NCI-H446 (cell line): ENCODE measurements at regions not wholly inside any gene's neighbourhood (a gene's known extent, or its start where the extent isn't known, plus 50 kb on each side); places are given as distances from the start of the nearest gene placed in this dataset.
"Not testable (repeated sequence)": the region's sequence is repeated elsewhere in the genome, so short reads cannot be mapped to it uniquely, and the experiment has no call there.

ENCODE experiments used
- DNase-seq, 2 experiments: peaks; one replicate each; lab custom pipeline; 2025; lab: John Stamatoyannopoulos, UW

DNA sequence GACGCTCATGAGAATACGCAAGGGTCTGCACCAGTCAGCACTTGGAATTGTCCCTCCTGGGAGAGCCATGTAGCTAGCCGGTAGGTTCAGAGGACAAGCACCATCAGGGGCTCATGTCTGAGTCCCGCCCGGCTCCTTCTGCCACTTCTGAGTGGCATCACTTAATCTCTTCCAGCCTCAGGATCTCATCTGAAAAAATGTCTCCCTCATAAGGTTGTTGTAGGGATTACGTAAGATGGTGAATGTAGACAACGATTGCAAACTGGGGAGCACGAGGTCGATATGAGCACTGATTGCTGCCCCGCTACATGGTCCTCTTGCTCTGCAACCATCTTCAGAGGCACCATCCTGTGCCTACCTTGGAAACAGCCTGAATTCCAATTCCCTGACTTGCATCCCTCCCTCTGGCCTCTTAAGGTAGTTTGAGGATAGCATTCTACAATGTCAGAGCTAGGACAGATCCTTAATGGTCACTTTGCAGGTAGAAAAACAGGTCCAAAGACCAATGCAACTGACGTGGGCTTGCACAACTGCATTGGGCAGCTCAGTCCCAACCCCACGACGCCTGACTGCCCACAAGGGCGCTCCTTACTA, 115.8 kb upstream of the TMEM45B start:
- DNase-seq = no peak

DNA sequence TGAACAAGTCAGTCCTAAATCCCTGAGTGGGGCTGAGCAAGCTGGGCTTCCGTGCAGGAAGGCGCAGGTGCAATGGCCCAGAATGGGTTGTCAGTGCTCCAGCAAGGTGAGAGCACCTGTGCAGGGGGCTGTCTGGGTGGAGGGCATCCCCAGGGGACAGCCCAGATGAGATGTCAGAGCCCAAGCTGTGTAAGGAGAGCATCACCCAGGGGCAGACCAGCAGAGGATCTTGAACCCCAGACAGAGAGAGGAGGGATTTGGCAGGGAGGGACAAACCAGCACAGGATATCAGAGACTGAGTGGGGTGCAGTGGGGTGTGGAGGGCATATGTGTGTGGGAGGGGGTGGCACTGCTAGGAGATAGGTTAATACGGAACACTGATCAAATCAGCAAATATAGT, 114.9 kb upstream of the TMEM45B start:
- no peak for DNase-seq

DNA sequence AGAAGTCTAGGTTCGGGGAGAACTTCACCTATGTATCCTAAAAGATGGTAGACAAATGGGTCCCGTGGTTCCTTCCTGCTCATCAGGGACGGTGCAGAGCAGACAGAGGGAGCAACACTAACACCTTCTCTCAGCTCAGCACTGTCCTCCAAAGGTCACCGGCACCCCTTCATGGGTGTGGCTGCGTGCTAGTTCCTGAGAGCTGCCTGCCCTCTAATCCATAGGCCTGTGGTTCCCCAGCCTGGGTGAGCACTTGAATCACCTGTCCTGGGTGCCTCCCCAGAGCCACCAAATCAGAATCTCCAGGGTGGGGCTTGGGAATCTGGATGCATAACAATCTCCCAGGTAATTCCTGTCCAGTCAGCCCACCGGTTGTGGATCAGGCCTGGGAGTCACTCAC, 113.9 kb upstream of the TMEM45B start:
- DNase-seq = no peak

DNA sequence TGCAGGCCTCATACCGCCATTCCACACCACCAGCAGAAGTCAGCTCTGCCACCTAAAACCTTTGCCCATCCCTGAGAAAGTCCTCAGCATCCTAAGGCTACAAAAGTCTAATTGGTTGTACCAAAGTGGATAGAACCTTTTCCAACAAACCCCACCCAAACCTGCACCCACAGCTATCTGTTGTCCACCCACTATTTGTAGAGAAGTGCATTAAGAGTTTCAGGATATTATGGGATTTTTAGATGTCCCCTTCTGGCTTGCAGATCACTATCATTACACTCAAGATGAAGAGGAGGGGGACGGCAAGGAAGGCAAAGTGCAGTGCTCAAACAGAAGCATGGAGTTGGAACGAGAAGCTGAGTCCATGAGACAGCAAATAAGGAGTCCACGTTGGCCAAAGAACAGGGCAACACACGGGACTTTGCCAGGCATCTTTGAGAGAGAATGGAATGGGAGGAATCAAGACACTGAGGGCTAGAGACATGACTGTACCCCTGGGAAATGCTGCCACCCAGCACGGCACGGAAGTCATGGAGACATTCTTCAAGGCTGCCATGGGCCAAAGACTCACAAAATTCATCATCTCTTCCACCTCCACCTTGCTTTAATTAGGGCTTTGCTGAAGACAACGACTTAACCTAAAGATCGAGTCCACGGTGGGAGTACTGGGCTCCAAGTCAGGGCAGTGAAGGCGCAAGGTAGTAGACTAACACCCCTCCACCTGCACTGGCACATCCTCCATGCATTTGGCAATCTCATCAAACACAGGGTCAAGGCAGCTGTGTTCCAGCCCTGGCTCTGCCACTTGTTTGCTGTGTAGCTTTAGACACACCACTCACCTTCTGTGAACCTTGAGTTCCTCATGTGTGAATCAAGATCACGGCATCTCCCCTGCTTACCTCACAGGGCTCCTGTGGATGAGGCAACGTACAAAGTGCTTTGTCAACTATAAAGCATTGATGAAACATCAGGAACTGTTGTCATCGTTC, 112.9 kb upstream of the TMEM45B start:
- no peak for DNase-seq

DNA sequence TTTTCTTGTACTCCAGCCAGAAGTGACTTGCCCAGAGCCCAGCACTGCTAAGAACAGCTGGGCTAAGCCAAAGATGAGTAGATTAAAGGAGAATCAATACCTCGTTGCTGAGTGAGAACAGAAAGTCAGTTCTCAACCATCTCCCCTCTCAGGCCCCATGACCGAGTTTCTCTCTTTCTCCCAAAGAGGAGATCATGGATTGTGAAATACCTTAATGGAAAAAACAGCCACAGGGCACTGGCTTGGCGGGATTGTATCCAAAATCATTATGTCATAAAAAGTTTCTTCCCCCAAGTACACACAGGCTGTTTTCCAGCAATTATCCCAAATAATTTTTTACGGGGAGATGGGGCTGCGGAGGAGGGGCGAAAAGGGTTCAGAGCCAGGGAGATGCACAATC, 111.8 kb upstream of the TMEM45B start:
- DNase-seq = no peak

DNA sequence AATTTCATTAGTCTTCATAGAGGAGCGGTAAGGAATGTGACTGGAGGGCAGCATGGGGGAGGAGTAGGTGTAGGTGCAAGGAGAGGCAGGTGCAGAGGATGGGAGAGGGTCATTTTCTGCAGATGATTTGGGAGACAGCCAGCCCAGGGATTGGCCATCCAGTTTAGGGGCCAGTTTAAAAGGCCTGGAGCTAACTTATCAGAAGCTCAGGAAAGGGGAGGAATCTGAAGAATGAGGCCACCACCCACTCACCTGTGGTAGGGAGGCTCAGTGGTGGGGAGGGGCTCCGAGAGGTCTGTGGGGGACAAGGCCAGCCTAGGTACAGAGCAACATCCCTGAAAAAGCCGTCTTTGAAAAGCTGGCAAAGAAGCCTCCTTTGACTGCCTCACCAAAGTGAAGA, 110.8 kb upstream of the TMEM45B start:
- no peak for DNase-seq

DNA sequence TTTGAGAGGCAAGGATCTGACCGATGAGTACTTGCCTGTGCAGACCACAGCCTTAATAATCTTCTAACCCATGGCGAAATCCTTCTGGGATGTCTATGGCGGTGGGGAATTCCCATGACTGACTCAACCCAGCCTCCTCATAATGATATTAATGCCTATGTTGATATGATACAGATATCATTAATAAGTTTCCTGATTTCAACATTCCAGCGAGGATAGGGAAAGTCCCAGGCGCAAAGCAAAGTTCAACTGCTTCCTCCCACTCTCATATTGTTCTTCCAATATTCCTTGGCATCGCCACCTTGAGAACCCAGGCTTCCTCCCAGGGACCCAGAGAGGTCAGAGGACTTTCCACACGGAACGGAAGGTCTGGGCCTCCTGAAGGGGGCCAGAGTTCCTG, 110.3 kb upstream of the TMEM45B start:
- DNase-seq = no peak

DNA sequence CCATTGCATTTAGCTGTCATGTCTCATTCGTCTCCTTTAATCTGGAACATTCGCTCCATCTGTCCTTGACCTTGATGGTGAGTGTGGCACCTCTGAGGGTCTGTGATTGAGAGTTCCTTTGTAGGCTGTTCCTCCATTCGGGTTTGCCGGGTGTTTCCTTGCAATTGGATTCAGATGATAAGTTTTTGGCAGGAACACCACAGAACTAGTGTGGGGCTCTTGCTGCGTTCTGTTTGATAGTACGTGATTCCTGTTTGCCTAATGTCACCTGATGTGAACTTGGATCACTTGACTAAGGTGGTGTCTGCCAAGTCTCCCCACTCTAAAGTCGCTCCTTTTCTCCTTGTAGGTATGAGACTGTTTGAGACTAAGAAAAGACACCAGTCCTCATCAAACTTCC, 109.7 kb upstream of the TMEM45B start:
- no peak for DNase-seq

DNA sequence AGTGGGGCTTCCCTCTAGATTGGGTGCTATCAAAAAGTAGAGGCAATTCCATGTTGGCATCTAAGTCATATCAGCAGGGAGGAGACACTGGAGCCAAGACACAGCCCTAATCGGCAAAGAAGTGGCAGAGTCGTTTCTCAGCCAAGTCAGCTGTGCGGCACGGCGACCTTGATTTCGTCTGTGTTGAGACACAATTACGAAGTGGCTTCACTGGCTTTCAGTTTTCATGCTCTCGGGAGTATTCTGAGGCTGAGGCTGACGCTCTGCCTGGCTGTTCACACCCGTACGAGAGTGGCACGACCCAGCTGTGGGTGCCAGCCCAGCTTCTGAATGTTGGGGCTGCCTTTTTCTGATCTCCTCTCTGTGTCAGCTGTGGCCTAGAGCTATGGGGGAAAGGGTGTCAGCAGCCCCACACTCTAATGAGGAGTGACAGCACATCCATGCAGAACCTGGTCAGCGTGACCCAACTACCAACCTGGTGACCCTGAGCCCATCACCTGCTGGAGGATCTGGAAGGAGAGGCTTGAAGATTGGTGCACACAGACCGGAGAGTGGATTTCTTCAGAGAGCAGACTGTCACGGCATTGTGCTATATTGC, 105.7 kb upstream of the TMEM45B start:
- DNase-seq = no peak

DNA sequence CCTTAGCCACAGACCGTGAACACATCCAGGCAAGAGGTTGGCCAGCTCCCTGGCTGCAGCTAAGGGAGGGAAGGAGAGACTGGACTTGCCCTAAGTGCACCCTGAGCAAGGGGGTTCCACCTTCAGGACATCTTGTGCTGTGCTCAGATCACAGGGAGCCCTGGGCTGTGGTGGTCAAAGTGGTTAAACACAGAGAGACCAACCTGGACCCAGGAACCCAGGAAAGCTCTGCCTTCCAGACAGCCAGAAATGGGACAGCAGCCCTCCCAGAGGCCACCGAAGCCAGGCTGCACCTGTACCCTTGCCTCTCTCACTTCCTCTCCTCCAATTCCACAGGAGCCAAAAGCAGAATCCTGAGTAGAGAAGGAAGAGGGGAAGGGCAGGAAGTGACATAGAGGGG, 105.2 kb upstream of the TMEM45B start:
- DNase-seq = no peak

DNA sequence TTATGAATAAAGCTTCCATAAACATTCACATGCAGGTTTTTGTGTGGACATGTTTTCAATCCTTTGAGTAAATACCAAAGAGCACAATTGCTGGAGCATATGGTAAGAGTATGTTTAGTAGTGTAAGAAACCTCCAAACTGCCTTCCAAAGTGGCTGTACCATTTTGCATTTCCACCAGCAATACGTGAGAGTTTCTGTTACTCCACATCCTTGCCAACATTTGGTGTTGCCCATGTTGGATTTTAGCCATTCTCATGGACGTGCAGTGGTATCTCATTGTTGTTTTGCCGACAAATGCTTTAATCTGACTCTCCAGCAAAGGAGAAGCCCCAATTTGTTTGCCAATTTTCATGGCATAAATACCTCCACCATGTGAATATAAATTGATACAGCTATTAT, 103.9 kb upstream of the TMEM45B start:
- DNase-seq = no peak

DNA sequence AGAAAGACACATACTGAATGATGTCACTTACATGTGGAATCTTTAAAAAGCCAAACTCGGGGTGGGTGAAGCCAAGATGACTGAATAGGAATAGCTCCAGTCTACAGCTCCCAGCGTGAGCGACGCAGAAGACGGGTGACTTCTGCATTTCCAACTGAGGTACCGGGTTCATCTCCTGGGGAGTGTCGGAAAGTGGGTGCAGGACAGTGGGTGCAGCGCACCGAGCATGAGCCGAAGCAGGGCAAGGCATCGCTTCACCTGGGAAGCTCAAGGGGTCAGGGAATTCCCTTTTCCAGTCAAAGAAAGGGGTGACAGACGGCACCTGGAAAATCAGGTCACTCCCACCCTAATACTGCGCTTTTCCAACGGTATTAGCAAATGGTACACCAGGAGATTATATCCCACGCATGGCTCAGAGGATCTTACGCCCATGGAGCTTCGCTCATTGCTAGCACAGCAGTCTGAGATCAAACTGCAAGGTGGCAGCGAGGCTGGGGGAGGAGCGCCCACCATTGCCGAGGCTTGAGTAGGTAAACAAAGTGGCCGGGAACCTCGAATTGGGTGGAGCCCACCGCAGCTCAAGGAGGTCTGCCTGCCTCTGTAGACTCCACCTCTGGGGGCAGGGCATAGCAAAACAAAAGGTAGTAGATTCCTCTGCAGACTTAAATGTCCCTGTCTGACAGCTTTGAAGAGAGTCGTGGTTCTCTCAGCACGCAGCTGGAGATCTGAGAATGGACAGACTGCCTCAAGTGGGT, 103.0 kb upstream of the TMEM45B start:
- DNase-seq = not testable (repeated sequence)

DNA sequence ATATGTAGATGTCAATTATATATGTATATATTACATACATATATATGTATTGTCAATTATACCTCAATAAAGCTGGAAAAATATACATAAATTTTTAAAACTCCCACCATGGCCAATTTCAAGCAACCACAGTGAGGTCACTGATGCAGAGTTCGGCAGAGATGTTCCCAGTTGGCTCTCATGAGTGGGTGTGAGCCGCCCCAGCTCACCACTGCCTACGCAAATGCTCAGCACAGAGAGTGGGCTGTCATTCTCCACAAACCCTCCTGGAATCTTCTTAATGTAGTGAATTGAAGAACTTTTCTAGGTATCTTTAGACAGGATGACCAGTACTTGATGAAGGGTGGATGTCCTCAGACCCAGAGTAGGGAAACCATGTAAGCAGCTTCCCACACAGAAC, 96.6 kb upstream of the TMEM45B start:
- no peak for DNase-seq

DNA sequence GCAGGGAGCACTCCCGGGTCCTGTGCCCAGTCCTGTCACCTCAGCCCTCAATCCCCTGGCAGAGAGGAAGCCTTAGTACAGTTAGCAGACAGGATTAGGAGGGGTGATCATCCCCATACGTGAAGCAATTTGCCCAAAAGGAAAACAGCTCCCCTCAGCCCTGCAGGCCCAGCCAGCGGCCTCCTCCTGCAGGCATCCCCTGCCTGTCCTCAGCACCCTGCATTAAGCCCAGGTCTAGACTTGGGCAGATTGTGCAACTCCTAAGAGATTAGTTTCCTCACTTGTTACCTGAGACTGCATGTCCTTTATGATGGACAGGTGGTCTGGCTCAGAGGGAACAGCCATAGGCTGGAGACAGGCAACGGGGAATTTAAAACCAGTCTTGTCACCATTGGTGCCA, 95.5 kb upstream of the TMEM45B start:
- no peak for DNase-seq

DNA sequence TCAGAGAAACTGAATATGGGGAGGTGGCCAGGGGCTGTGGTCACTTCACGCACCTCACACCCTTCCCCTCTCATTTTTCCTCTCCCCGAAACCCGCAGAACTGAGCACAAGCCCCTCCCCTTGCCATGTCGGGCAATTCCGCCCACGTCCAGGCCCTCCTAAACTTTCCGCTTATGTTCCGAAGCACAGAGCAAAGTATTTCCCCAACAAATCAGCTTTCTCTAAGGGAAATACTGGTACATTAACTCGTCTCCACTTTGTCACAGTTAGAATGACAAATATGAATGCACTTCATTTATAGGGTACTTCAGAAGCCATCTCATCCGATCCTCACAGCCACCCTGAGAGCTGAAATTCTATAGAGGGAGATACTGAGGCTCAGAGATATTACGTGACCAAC, 94.7 kb upstream of the TMEM45B start:
- no peak for DNase-seq

DNA sequence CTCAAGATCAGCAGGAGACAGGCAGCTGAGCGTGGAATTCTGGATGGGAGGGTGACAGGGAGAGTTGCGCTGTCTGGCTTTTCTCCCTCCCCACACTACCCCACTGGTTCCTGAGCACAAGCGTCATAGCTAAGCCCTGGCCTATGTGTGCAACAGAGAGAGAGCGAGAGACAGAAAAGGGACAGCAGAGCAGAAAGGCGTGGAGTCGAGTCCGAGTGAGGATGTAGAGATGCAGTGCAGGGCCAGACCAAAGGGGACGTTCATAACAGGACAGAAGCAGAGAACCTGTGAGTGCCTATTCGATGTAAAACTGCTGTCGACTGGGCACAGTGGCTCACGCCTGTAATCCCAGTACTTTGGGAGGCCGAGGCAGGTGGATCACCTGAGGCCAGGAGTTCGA, 94.0 kb upstream of the TMEM45B start:
- DNase-seq = no peak

DNA sequence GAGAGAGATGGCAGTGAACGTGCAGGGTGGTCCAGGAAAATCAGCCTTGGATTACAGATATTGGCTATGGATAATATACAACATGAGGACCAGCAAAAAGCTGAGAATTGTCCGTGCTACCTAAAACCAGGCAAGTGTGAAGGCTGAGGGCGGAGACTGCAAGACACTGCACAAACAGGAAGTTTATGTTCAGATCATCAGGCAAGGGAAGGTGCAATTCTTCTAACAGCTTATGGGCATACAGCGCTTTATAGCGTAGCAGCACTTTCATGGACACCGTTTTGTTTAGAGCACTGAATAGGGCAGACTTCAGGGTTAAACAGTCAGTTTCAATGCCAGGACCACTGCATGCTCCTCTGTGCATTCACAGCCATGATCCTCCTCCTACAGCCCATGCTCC, 93.1 kb upstream of the TMEM45B start:
- DNase-seq = no peak

DNA sequence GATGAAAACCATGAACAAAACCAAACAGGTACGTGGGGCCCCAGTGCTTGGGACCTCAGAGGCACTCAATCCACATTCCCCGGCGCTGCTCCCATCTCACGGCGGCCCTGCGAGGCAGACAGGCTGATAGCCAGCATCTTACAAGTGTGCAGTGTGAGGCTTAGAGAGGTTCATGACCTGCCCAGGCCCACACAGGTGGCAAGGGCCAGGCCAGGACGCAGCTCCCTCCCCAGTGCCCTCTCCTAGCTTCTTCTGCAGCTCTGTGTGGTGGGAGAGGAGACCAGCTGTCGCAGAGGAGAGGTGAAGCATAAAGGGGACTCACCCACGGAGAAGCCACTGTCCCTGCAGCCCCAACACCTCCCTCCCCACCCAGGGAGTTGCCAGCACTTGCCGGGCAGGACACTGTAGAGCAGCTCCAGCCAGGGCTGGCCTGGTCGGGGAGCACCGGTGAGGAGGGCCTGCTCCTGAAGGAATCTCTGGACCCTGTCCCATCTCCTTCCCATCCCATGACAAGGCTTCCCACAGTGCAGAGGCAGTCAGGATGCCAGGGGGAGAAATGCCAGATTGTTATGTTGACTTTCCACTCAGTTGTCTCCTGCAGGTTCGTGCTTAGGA, 92.4 kb upstream of the TMEM45B start:
- DNase-seq = no peak

DNA sequence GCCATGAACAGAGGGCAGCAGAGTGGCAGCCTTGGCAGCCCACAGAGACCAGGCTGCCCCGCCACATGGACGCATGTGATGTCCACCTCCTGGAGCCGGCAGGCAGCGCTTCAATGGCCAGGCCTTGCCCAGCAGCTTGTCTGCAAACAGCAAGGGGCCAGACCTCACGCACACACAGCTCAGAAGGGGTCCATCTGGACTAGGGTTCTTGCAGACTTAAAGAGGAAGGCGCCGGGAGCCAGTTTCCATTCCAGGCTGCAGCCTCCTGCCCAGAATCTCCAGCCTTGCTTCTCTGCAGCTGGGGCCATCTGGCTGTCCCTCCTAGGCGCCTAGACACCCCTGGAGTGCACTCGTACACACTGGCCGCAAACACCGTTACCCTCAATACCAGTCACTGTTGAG, 91.9 kb upstream of the TMEM45B start:
- DNase-seq = no peak

DNA sequence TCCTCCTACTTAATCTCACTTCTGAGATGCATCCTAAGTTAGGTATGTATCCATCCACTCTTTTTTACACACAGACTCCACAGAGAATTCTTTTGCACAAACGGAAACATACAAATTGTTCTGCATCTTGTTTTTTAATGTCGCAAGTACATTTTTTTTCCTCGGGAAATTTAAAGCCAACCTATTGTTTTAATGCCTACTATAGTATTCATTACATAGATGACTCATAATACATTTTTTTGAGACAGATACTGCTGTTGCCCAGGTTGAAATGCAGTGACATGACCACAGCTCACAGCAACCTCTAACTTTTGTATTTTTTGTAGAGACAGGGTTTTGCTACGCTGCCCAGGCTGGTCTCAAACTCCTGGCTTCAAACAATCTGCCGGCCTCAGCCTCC, 90.8 kb upstream of the TMEM45B start:
- DNase-seq = no peak

DNA sequence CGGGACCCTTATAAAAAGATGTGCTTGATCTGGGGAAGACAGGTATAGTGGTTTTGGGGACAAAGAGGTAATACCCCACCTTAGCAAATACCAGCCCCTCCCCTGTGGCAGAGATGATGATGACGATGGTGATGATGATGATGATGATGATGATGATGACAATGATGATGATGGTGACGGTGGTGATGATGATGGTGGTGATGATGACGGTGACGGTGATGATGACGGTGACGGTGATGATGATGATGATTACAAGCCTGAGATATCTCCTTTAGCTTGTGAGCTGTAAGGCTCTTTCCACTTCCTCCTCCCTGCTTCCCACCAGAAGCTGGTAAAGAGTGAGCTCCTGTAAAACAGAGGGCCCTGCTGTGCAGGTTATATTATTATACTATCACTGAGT, 89.5 kb upstream of the TMEM45B start:
- DNase-seq = no peak

DNA sequence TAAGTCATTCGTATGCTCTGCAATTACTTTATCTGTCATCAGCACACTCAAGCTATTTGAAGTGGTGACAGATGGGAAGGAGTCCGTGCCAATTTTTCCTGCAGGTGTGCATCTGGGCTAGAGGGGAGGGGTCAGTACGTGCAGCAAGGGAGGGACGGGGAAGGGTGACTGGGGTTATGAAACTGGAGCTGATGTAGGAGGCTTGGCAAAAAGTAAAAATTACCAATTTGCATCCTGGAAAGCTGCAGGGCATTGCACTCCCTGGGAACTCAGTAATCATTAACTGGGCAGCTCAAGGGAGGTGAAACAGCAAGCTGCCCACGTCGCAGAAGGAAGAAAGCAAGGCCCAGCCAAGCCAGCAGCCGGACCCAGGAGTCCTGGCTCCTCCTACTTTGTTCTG, 87.1 kb upstream of the TMEM45B start:
- no peak for DNase-seq
